ENCODE measurements at regions not wholly inside any gene's neighbourhood (a gene's known extent, or its start where the extent isn't known, plus 50 kb on each side); places are given as distances from the start of the nearest gene placed in this dataset.
"Not testable (repeated sequence)": the region's sequence is repeated elsewhere in the genome, so short reads cannot be mapped to it uniquely, and the experiment has no call there.

DNA sequence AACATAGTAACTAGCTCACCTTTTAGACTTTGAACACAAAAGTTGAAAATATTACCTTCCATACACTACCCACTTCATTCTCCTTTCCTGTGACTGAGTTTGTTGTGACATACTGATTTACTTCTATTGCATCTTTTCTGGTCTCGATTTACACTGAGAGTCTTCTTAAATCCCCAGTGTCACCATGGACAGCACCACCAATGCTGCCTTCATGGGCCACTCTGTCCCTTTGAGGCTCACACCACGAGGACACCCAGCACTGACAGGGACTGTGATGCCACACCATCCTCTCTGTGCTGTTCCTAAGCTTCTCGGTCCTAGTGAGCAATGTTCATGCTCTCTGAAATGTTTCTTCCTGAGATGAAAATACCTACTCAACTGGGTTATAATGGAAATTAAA lies 337.1 kb upstream of the IRAK1BP1 start:
- H3K9ac ChIP-seq (ENCODE audit: low read length in 2 of 2): no peak overlapping the region
- H3K27ac ChIP-seq (ENCODE audit: low read length): no peak overlapping the region
- no peaks in the 10 kb centered on the region for H3K9me3 ChIP-seq (ENCODE audit: control insufficient read depth in 2 of 2, low read length in 2 of 2)
- H3K27me3 ChIP-seq (ENCODE audit: control insufficient read depth in 1 of 2, insufficient read depth in 2 of 2, low read length in 2 of 2): no peaks in the 10 kb centered on the region
- H3K4me1 ChIP-seq (ENCODE audit: control insufficient read depth, insufficient read depth, low read length): no peaks in the 10 kb centered on the region
- H3K36me3 ChIP-seq (ENCODE audit: control insufficient read depth in 2 of 2, insufficient read depth in 2 of 2, low read length in 2 of 2): no peaks in the 10 kb centered on the region
- H3K4me3 ChIP-seq (ENCODE audit: low read length in 2 of 2): no peak overlapping the region

DNA sequence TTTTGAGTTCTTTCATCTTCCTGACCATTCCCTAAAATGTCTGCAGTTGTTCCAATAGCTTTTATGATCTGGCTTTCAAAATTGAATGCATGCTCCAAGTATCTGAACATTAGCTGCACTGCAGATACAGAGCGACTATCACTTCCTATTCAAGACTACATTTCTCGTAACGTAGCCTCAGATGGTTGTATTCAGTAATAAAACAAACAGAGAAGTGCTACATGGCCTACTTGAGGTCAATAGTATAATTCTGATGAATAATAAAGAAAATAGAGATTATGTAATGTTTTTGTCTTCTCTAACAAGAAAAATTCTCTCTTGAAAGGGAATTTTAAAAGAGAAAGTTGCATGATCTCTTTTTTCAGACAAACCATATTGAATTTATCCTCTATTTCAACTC lies 333.9 kb upstream of the IRAK1BP1 start:
- Histone ChIP-seq H3K36me3 (ENCODE audit: control insufficient read depth in 2 of 2, insufficient read depth in 2 of 2, low read length in 2 of 2) (no peaks in the 10 kb centered on the region), H3K4me1 (ENCODE audit: control insufficient read depth, insufficient read depth, low read length) (no peaks in the 10 kb centered on the region), H3K9ac (ENCODE audit: low read length in 2 of 2) (no peak overlapping the region), H3K9me3 (ENCODE audit: control insufficient read depth in 2 of 2, low read length in 2 of 2) (no peaks in the 10 kb centered on the region), H3K4me3 (ENCODE audit: low read length in 2 of 2) (no peak overlapping the region), H3K27ac (ENCODE audit: low read length) (no peak overlapping the region), H3K27me3 (ENCODE audit: control insufficient read depth in 1 of 2, insufficient read depth in 2 of 2, low read length in 2 of 2) (no peaks in the 10 kb centered on the region)

- no peak overlapping the region for H3K27ac ChIP-seq (ENCODE audit: low read length)
- H3K9me3 ChIP-seq (ENCODE audit: control insufficient read depth in 2 of 2, low read length in 2 of 2): no peaks in the 10 kb centered on the region
- H3K4me3 ChIP-seq (ENCODE audit: low read length in 2 of 2): no peak overlapping the region
- no peaks in the 10 kb centered on the region for H3K36me3 ChIP-seq (ENCODE audit: control insufficient read depth in 2 of 2, insufficient read depth in 2 of 2, low read length in 2 of 2)
- H3K4me1 ChIP-seq (ENCODE audit: control insufficient read depth, insufficient read depth, low read length): no peaks in the 10 kb centered on the region
- H3K27me3 ChIP-seq (ENCODE audit: control insufficient read depth in 1 of 2, insufficient read depth in 2 of 2, low read length in 2 of 2): no peaks in the 10 kb centered on the region
- H3K9ac ChIP-seq (ENCODE audit: low read length in 2 of 2): no peak overlapping the region
Observed at GRCh38 chr6:78533876-78534275, 333.5 kb upstream of the IRAK1BP1 start.

DNA sequence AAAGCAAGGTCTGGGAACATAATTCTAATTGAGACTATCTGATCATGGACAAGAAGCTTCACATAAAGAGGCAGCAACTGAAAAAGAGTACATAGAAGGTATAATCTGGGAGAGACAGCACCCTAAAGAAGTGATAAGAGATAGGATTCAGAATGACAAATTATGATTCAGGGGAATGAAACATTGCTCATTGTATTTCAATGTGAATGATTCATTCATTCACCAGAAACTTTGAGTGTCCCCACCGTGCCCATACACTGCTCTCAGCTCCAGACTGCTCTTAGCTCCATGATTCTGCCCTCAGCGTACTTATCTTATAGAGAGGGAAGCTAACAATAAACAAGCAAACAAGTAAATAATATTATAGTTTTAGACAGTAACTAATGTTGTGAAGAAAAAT lies 329.3 kb upstream of the IRAK1BP1 start:
- Histone ChIP-seq H3K4me3 (ENCODE audit: low read length in 2 of 2) (no peak overlapping the region), H3K4me1 (ENCODE audit: control insufficient read depth, insufficient read depth, low read length) (no peaks in the 10 kb centered on the region), H3K27me3 (ENCODE audit: control insufficient read depth in 1 of 2, insufficient read depth in 2 of 2, low read length in 2 of 2) (no peaks in the 10 kb centered on the region), H3K27ac (ENCODE audit: low read length) (no peak overlapping the region), H3K9ac (ENCODE audit: low read length in 2 of 2) (no peak overlapping the region), H3K36me3 (ENCODE audit: control insufficient read depth in 2 of 2, insufficient read depth in 2 of 2, low read length in 2 of 2) (no peaks in the 10 kb centered on the region), H3K9me3 (ENCODE audit: control insufficient read depth in 2 of 2, low read length in 2 of 2) (no peaks in the 10 kb centered on the region)

GRCh38 chr6:78547636-78548035 lies 319.7 kb upstream of the IRAK1BP1 start:
- not testable (repeated sequence) for H3K9me3 ChIP-seq (ENCODE audit: control insufficient read depth in 2 of 2, low read length in 2 of 2); H3K27ac ChIP-seq (ENCODE audit: low read length); H3K4me1 ChIP-seq (ENCODE audit: control insufficient read depth, insufficient read depth, low read length); H3K36me3 ChIP-seq (ENCODE audit: control insufficient read depth in 2 of 2, insufficient read depth in 2 of 2, low read length in 2 of 2); H3K4me3 ChIP-seq (ENCODE audit: low read length in 2 of 2); H3K27me3 ChIP-seq (ENCODE audit: control insufficient read depth in 1 of 2, insufficient read depth in 2 of 2, low read length in 2 of 2); H3K9ac ChIP-seq (ENCODE audit: low read length in 2 of 2)

DNA sequence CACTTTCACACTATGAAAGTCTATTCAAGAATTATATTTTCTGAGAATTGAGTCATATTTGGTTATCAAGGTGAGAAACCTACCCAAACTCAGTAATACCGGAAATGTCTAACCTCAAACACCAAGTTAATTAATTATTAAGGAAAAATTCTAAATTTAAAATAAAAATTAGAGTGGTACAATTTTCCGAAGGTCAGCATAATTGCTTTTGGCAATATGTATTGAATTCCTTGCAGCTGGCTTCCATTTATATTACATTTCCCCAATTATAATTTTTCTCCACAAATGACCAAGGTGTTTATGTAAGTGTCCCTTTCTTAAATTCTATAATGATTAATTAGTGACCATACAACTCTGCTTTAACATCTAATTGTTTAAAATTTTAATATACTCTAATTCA lies 316.0 kb upstream of the IRAK1BP1 start:
- Histone ChIP-seq H3K4me3 (ENCODE audit: low read length in 2 of 2) (no peak overlapping the region), H3K36me3 (ENCODE audit: control insufficient read depth in 2 of 2, insufficient read depth in 2 of 2, low read length in 2 of 2) (no peaks in the 10 kb centered on the region), H3K27ac (ENCODE audit: low read length) (no peak overlapping the region), H3K9me3 (ENCODE audit: control insufficient read depth in 2 of 2, low read length in 2 of 2) (peaks cover 0 to 2% of the 10 kb centered on the region in 2 donors), H3K27me3 (ENCODE audit: control insufficient read depth in 1 of 2, insufficient read depth in 2 of 2, low read length in 2 of 2) (no peaks in the 10 kb centered on the region), H3K4me1 (ENCODE audit: control insufficient read depth, insufficient read depth, low read length) (no peaks in the 10 kb centered on the region), H3K9ac (ENCODE audit: low read length in 2 of 2) (no peak overlapping the region)

- no peaks in the 10 kb centered on the region for H3K4me1 ChIP-seq (ENCODE audit: control insufficient read depth, insufficient read depth, low read length)
- peaks cover 0 to 2% of the 10 kb centered on the region in 2 donors for H3K9me3 ChIP-seq (ENCODE audit: control insufficient read depth in 2 of 2, low read length in 2 of 2)
- H3K27me3 ChIP-seq (ENCODE audit: control insufficient read depth in 1 of 2, insufficient read depth in 2 of 2, low read length in 2 of 2): no peaks in the 10 kb centered on the region
- no peak overlapping the region for H3K9ac ChIP-seq (ENCODE audit: low read length in 2 of 2)
- no peaks in the 10 kb centered on the region for H3K36me3 ChIP-seq (ENCODE audit: control insufficient read depth in 2 of 2, insufficient read depth in 2 of 2, low read length in 2 of 2)
- no peak overlapping the region for H3K4me3 ChIP-seq (ENCODE audit: low read length in 2 of 2)
- no peak overlapping the region for H3K27ac ChIP-seq (ENCODE audit: low read length)
Observed at GRCh38 chr6:78552435-78552834, 314.9 kb upstream of the IRAK1BP1 start.

DNA sequence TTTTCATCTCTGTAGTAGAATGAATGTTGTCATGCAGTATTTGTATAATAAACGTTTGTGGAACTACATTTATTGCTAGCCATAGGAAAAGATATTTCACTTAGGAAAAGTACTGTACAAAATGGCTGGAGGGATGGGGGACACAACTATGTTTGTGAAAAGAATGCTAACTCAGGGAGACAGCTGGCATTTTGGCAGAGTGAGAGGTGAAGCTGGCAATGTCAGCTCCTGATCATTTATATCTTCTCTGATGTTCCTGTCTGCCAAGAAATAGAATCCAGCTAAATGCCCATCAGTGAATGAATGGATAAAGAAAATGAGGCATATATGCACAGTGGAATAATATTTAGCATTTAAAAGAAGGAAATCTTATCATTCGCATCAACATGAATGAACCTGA lies 313.0 kb upstream of the IRAK1BP1 start:
- H3K9me3 ChIP-seq (ENCODE audit: control insufficient read depth in 2 of 2, low read length in 2 of 2): peaks cover 0 to 2% of the 10 kb centered on the region in 2 donors
- H3K4me3 ChIP-seq (ENCODE audit: low read length in 2 of 2): no peak overlapping the region
- no peaks in the 10 kb centered on the region for H3K4me1 ChIP-seq (ENCODE audit: control insufficient read depth, insufficient read depth, low read length)
- H3K36me3 ChIP-seq (ENCODE audit: control insufficient read depth in 2 of 2, insufficient read depth in 2 of 2, low read length in 2 of 2): no peaks in the 10 kb centered on the region
- no peaks in the 10 kb centered on the region for H3K27me3 ChIP-seq (ENCODE audit: control insufficient read depth in 1 of 2, insufficient read depth in 2 of 2, low read length in 2 of 2)
- H3K9ac ChIP-seq (ENCODE audit: low read length in 2 of 2): no peak overlapping the region
- no peak overlapping the region for H3K27ac ChIP-seq (ENCODE audit: low read length)

GRCh38 chr6:78559056-78559455 lies 308.3 kb upstream of the IRAK1BP1 start:
- no peaks in the 10 kb centered on the region for H3K9me3 ChIP-seq (ENCODE audit: control insufficient read depth in 2 of 2, low read length in 2 of 2)
- no peaks in the 10 kb centered on the region for H3K36me3 ChIP-seq (ENCODE audit: control insufficient read depth in 2 of 2, insufficient read depth in 2 of 2, low read length in 2 of 2)
- H3K4me1 ChIP-seq (ENCODE audit: control insufficient read depth, insufficient read depth, low read length): no peaks in the 10 kb centered on the region
- no peak overlapping the region for H3K9ac ChIP-seq (ENCODE audit: low read length in 2 of 2)
- no peak overlapping the region for H3K27ac ChIP-seq (ENCODE audit: low read length)
- H3K27me3 ChIP-seq (ENCODE audit: control insufficient read depth in 1 of 2, insufficient read depth in 2 of 2, low read length in 2 of 2): no peaks in the 10 kb centered on the region
- no peak overlapping the region for H3K4me3 ChIP-seq (ENCODE audit: low read length in 2 of 2)

- Histone ChIP-seq H3K9me3 (ENCODE audit: control insufficient read depth in 2 of 2, low read length in 2 of 2) (no peaks in the 10 kb centered on the region), H3K36me3 (ENCODE audit: control insufficient read depth in 2 of 2, insufficient read depth in 2 of 2, low read length in 2 of 2) (no peaks in the 10 kb centered on the region), H3K4me1 (ENCODE audit: control insufficient read depth, insufficient read depth, low read length) (no peaks in the 10 kb centered on the region), H3K27ac (ENCODE audit: low read length) (no peak overlapping the region), H3K4me3 (ENCODE audit: low read length in 2 of 2) (no peak overlapping the region), H3K27me3 (ENCODE audit: control insufficient read depth in 1 of 2, insufficient read depth in 2 of 2, low read length in 2 of 2) (no peaks in the 10 kb centered on the region), H3K9ac (ENCODE audit: low read length in 2 of 2) (no peak overlapping the region)
Observed at GRCh38 chr6:78561015-78561414, 306.3 kb upstream of the IRAK1BP1 start.

DNA sequence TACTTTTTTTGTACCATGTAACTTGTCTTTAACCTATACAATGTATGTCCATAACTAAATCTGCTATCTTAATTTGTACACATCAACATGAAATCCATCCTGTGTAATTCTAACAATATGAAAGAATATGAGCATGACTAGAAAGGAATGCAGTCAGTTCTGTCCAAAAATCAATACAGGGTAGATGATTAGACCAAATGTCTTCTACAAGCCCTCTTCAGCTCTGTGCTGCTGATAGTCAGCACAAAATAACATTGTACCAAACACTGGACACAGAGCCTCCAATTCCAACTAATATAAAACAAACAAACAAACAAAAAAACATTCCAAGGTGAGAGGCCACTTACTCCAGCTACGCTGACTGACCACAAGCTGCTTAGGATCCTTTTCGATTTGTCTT lies 301.4 kb upstream of the IRAK1BP1 start:
- Histone ChIP-seq H3K36me3 (ENCODE audit: control insufficient read depth in 2 of 2, insufficient read depth in 2 of 2, low read length in 2 of 2) (no peaks in the 10 kb centered on the region), H3K4me1 (ENCODE audit: control insufficient read depth, insufficient read depth, low read length) (no peaks in the 10 kb centered on the region), H3K4me3 (ENCODE audit: low read length in 2 of 2) (no peak overlapping the region), H3K27ac (ENCODE audit: low read length) (no peak overlapping the region), H3K9me3 (ENCODE audit: control insufficient read depth in 2 of 2, low read length in 2 of 2) (peaks cover 2 to 6% of the 10 kb centered on the region in 2 donors), H3K9ac (ENCODE audit: low read length in 2 of 2) (no peak overlapping the region), H3K27me3 (ENCODE audit: control insufficient read depth in 1 of 2, insufficient read depth in 2 of 2, low read length in 2 of 2) (no peaks in the 10 kb centered on the region)

DNA sequence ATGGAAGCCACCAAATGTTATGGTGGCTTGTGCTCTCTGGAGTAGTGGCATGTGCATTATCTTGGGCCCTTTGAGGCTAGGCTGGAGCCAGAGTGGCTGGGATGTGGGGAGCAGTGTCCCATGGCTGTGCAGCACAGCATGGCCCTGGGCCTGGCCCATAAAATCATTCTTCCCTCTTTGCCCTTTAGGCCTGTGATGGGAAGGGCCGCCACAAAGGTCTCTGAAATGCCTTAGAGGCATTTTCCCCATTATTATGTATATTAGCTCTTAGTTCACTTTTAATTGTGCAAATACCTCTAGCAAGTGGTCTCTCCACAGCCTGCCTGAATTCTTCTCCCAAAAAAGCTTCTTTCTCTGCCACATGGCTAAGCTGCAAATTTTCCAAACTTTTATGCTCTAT lies 297.3 kb upstream of the IRAK1BP1 start:
- H3K9me3 ChIP-seq (ENCODE audit: control insufficient read depth in 2 of 2, low read length in 2 of 2): peaks cover 2 to 6% of the 10 kb centered on the region in 2 donors
- H3K27ac ChIP-seq (ENCODE audit: low read length): no peak overlapping the region
- H3K4me1 ChIP-seq (ENCODE audit: control insufficient read depth, insufficient read depth, low read length): no peaks in the 10 kb centered on the region
- H3K27me3 ChIP-seq (ENCODE audit: control insufficient read depth in 1 of 2, insufficient read depth in 2 of 2, low read length in 2 of 2): no peaks in the 10 kb centered on the region
- no peak overlapping the region for H3K9ac ChIP-seq (ENCODE audit: low read length in 2 of 2)
- no peak overlapping the region for H3K4me3 ChIP-seq (ENCODE audit: low read length in 2 of 2)
- no peaks in the 10 kb centered on the region for H3K36me3 ChIP-seq (ENCODE audit: control insufficient read depth in 2 of 2, insufficient read depth in 2 of 2, low read length in 2 of 2)

All from stomach smooth muscle (tissue), 2 donors.